Gastrocnemius medialis (tissue), 4 donors: ENCODE measurements at regions not wholly inside any gene's neighbourhood (a gene's known extent, or its start where the extent isn't known, plus 50 kb on each side); places are given as distances from the start of the nearest gene placed in this dataset.

Experiments
- ATAC-seq, 2 donors: fragments of 150-250 bp; one replicate each; pipeline ENCODE4 v1.9.1; 2016
- DNase-seq, 2 donors: peaks; one replicate each; pipeline ENCODE4 v3.0.0-alpha.2; 2019
- H3K27ac ChIP-seq, 4 donors: fragments of 200-600 bp; sonication (generic); 1 replicate in 1 of 4; 2 replicates in 3 of 4; pipeline ENCODE4 v1.5.1; 2016 to 2018; ENCODE audit warnings: mild to moderate bottlenecking in 2 of 4, moderate library complexity in 1 of 4
- H3K27me3 ChIP-seq, 3 donors: fragments of 200-600 bp; sonication (generic) in 2 of 3; 1 replicate in 1 of 3; 2 replicates in 2 of 3; pipeline versions ENCODE4 v1.5.1 to v1.6.0; 2016 to 2019; ENCODE audit warnings: mild to moderate bottlenecking in 1 of 3, moderate library complexity in 1 of 3
- H3K36me3 ChIP-seq, 2 donors: fragments of 200-600 bp; sonication (generic) in 1 of 2; one replicate each; pipeline ENCODE4 v1.5.1; 2017 to 2018
- H3K4me1 ChIP-seq, 2 donors: fragments of 200-600 bp; sonication (generic) in 1 of 2; one replicate each; pipeline ENCODE4 v1.5.1; 2016 to 2017; ENCODE audit warnings: mild to moderate bottlenecking in 2 of 2
- H3K4me3 ChIP-seq, 4 donors: fragments of 200-600 bp; sonication (generic) in 3 of 4; 1 replicate in 1 of 4; 2 replicates in 3 of 4; pipeline ENCODE4 v1.5.1; 2016 to 2019; ENCODE audit warnings: mild to moderate bottlenecking in 2 of 4
- H3K9me3 ChIP-seq, 3 donors: fragments of 200-600 bp; sonication (generic) in 2 of 3; 1 replicate in 1 of 3; 2 replicates in 2 of 3; pipeline ENCODE4 v1.5.1; 2016 to 2019
- CTCF ChIP-seq, 5 experiments: fragments of 450-650 bp in 3 of 5; fragments of 200-600 bp in 2 of 5; sonication (generic) in 2 of 5; IDR thresholded peaks in 4 of 5; conservative IDR thresholded peaks in 1 of 5; 1 replicate in 4 of 5; 2 replicates in 1 of 5; pipeline ENCODE4 v1.5.1; 2016 to 2019; ENCODE audit warnings: antibody characterized with exemption in 5 of 5, mild to moderate bottlenecking in 3 of 5, moderate library complexity in 3 of 5
- POLR2A ChIP-seq, 2 donors: fragments of 450-650 bp; IDR thresholded peaks; one replicate each; pipeline ENCODE4 v1.6.1; 2017; ENCODE audit warnings: antibody characterized with exemption in 2 of 2, mild to moderate bottlenecking in 2 of 2, moderate library complexity in 2 of 2
- in situ Hi-C, 4 donors: fragments of 200-750 bp; cut with MboI; loops; one replicate each; pipeline versions ENCODE4 v1.15.0 to v1.8.0; 2017; ENCODE audit warnings: low sequenced_read_pairs in 4 of 4
- intact Hi-C: fragments of 100-400 bp; cut with DNase I; formaldehyde crosslinking; loops from one replicate; pipeline ENCODE4 v1.15.1; 2023; ENCODE audit warnings: low total_unique reads

- ATAC-seq (no peak), DNase-seq (no peak)
- H3K9me3 ChIP-seq = no peaks in the 10 kb centered on the region
- no peaks in the 10 kb centered on the region for H3K36me3 ChIP-seq
- TF ChIP-seq CTCF (IDR thresholded peaks at IDR 0.05 in 4 of 5, conservative IDR thresholded peaks at IDR 0.05 in 1 of 5) (no peak), POLR2A (IDR thresholded peaks at IDR 0.05) (no peak)
- in situ Hi-C loops = no loop called here
- no peak overlapping the region for H3K27ac ChIP-seq
- intact Hi-C loops = no loop called here
- no peaks in the 10 kb centered on the region for H3K4me1 ChIP-seq
- no peaks in the 10 kb centered on the region for H3K27me3 ChIP-seq
- H3K4me3 ChIP-seq = no peak overlapping the region
These were observed 259.2 kb upstream of the MANEA start for GRCh38 chr6:95318137-95318536.

- intact Hi-C loops = no loop called here
- Histone ChIP-seq H3K27me3 (no peaks in the 10 kb centered on the region), H3K27ac (no peak overlapping the region), H3K4me1 (no peaks in the 10 kb centered on the region), H3K4me3 (no peak overlapping the region), H3K9me3 (no peaks in the 10 kb centered on the region), H3K36me3 (no peaks in the 10 kb centered on the region)
- ATAC-seq (no peak), DNase-seq (no peak)
- TF ChIP-seq POLR2A (IDR thresholded peaks at IDR 0.05) = no peak
- no peak for TF ChIP-seq CTCF (IDR thresholded peaks at IDR 0.05 in 4 of 5, conservative IDR thresholded peaks at IDR 0.05 in 1 of 5)
- in situ Hi-C loops = no loop called here
These were observed 256.2 kb upstream of the MANEA start for GRCh38 chr6:95321126-95321525.

GRCh38 chr6:95325916-95326315 is 251.4 kb upstream of the MANEA start:
- Histone ChIP-seq H3K4me1 (no peaks in the 10 kb centered on the region), H3K36me3 (no peaks in the 10 kb centered on the region), H3K27me3 (no peaks in the 10 kb centered on the region), H3K27ac (no peak overlapping the region), H3K4me3 (no peak overlapping the region), H3K9me3 (no peaks in the 10 kb centered on the region)
- intact Hi-C loops = no loop called here
- in situ Hi-C loops = no loop called here
- ATAC-seq = no peak
- DNase-seq = no peak
- TF ChIP-seq CTCF (IDR thresholded peaks at IDR 0.05 in 4 of 5, conservative IDR thresholded peaks at IDR 0.05 in 1 of 5) = no peak
- TF ChIP-seq POLR2A (IDR thresholded peaks at IDR 0.05) = no peak

GRCh38 chr6:95328231-95328630 is 249.1 kb upstream of the MANEA start:
- DNase-seq (no peak), ATAC-seq (no peak)
- in situ Hi-C loops = no loop called here
- Histone ChIP-seq H3K4me1 (no peaks in the 10 kb centered on the region), H3K4me3 (no peak overlapping the region), H3K36me3 (no peaks in the 10 kb centered on the region), H3K27ac (no peak overlapping the region), H3K27me3 (no peaks in the 10 kb centered on the region), H3K9me3 (no peaks in the 10 kb centered on the region)
- intact Hi-C loops = no loop called here
- TF ChIP-seq POLR2A (IDR thresholded peaks at IDR 0.05) = no peak
- TF ChIP-seq CTCF (IDR thresholded peaks at IDR 0.05 in 4 of 5, conservative IDR thresholded peaks at IDR 0.05 in 1 of 5) = no peak

- Histone ChIP-seq H3K27ac (no peak overlapping the region), H3K4me3 (no peak overlapping the region), H3K36me3 (no peaks in the 10 kb centered on the region), H3K9me3 (no peaks in the 10 kb centered on the region), H3K4me1 (no peaks in the 10 kb centered on the region), H3K27me3 (no peaks in the 10 kb centered on the region)
- no peak for TF ChIP-seq POLR2A (IDR thresholded peaks at IDR 0.05)
- no peak for TF ChIP-seq CTCF (IDR thresholded peaks at IDR 0.05 in 4 of 5, conservative IDR thresholded peaks at IDR 0.05 in 1 of 5)
- no peak for DNase-seq
- intact Hi-C loops (no loop called here), in situ Hi-C loops (no loop called here)
- no peak for ATAC-seq
These were observed 225.1 kb upstream of the MANEA start for GRCh38 chr6:95352064-95352795.
